SK-N-SH (cell line): ENCODE measurements at regions not wholly inside any gene's neighbourhood (a gene's known extent, or its start where the extent isn't known, plus 50 kb on each side); places are given as distances from the start of the nearest gene placed in this dataset.

Experiments used
- CHD2 ChIP-seq: fragments of 150-350 bp; IDR thresholded peaks from 2 replicates; pipeline ENCODE4 v1.6.1; 2018; ENCODE audit warnings: low read length; ENCODE audit not compliant: partially characterized antibody
- NFIC ChIP-seq: IDR thresholded peaks from 2 replicates; pipeline ENCODE4 v1.4.0; 2012; ENCODE audit warnings: borderline replicate concordance
- POLR2AphosphoS5 ChIP-seq: IDR thresholded peaks from 2 replicates; pipeline ENCODE4 v1.6.1; 2012; ENCODE audit warnings: low read depth, low read length
- RFX5 ChIP-seq: IDR thresholded peaks from 2 replicates; pipeline ENCODE4 v1.6.1; 2012; ENCODE audit warnings: mild to moderate bottlenecking, improper control_type of control experiment, low read length
- RXRA ChIP-seq: IDR thresholded peaks from 2 replicates; pipeline ENCODE4 v1.4.0; 2012; ENCODE audit warnings: low read depth, mild to moderate bottlenecking, borderline replicate concordance
- TEAD4 ChIP-seq: IDR thresholded peaks from 2 replicates; pipeline ENCODE4 v1.4.0; 2012; ENCODE audit warnings: mild to moderate bottlenecking, borderline replicate concordance; ENCODE audit not compliant: insufficient read depth
- TF ChIP-seq, protein P1 (sequence below): fragments of 200-600 bp; sonication (generic); IDR thresholded peaks from 2 replicates; pipeline ENCODE4 v1.6.1; 2017; ENCODE audit warnings: antibody characterized with exemption, mild to moderate bottlenecking, moderate library complexity
- TF ChIP-seq, protein P2 (sequence below): fragments of 150-350 bp; IDR thresholded peaks from 2 replicates; pipeline ENCODE4 v1.6.1; 2017; ENCODE audit warnings: antibody characterized with exemption, low read length, low read depth, borderline replicate concordance

DNA sequence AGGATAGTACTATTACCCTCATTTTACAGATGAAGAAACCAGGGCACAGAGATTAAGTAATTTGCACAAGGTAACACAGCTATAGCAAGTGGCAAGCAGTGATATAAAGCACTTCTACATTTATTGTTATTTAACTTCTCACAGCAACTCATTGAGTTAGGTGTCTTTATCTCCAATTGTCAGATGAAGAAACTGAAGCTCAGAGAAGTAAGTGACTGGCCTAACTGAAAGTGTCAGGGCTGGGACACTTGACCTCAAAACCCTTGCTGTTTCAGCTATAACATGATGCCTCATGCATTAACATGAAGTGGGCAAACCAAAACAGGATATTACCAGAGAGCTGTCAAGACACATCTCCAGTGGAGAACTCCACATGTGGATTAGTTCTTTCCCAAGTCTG, 65.8 kb upstream of the LEKR1 start:
- TF ChIP-seq RXRA (no peak), TEAD4 (no peak), POLR2AphosphoS5 (no peak), RFX5 (no peak), NFIC (no peak), CHD2 (no peak)
- TF ChIP-seq, protein P1, sequence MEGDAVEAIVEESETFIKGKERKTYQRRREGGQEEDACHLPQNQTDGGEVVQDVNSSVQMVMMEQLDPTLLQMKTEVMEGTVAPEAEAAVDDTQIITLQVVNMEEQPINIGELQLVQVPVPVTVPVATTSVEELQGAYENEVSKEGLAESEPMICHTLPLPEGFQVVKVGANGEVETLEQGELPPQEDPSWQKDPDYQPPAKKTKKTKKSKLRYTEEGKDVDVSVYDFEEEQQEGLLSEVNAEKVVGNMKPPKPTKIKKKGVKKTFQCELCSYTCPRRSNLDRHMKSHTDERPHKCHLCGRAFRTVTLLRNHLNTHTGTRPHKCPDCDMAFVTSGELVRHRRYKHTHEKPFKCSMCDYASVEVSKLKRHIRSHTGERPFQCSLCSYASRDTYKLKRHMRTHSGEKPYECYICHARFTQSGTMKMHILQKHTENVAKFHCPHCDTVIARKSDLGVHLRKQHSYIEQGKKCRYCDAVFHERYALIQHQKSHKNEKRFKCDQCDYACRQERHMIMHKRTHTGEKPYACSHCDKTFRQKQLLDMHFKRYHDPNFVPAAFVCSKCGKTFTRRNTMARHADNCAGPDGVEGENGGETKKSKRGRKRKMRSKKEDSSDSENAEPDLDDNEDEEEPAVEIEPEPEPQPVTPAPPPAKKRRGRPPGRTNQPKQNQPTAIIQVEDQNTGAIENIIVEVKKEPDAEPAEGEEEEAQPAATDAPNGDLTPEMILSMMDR = no peak
- TF ChIP-seq, protein P2, sequence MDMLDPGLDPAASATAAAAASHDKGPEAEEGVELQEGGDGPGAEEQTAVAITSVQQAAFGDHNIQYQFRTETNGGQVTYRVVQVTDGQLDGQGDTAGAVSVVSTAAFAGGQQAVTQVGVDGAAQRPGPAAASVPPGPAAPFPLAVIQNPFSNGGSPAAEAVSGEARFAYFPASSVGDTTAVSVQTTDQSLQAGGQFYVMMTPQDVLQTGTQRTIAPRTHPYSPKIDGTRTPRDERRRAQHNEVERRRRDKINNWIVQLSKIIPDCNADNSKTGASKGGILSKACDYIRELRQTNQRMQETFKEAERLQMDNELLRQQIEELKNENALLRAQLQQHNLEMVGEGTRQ = no peak
